ENCODE measurements at regions not wholly inside any gene's neighbourhood (a gene's known extent, or its start where the extent isn't known, plus 50 kb on each side); places are given as distances from the start of the nearest gene placed in this dataset.
"Not testable (repeated sequence)": the region's sequence is repeated elsewhere in the genome, so short reads cannot be mapped to it uniquely, and the experiment has no call there.

- no peak for DNase-seq (ENCODE audit: low read depth in 2 of 2)
Observed at GRCh38 chr4:115470763-115471162, 357.3 kb upstream of the NDST4 start.

- DNase-seq (ENCODE audit: low read depth in 2 of 2), result not testable (repeated sequence)
Observed at GRCh38 chr4:115459301-115459700, 345.9 kb upstream of the NDST4 start.

GRCh38 chr4:115456231-115456630 lies 342.8 kb upstream of the NDST4 start:
- no peak for DNase-seq (ENCODE audit: low read depth in 2 of 2)

- no peak for DNase-seq (ENCODE audit: low read depth in 2 of 2)
Observed at GRCh38 chr4:115454228-115454627, 340.8 kb upstream of the NDST4 start.

- DNase-seq (ENCODE audit: low read depth in 2 of 2), result no peak
Observed at GRCh38 chr4:115453416-115453815, 340.0 kb upstream of the NDST4 start.

GRCh38 chr4:115452229-115452628 lies 338.8 kb upstream of the NDST4 start:
- DNase-seq (ENCODE audit: low read depth in 2 of 2), result not testable (repeated sequence)

GRCh38 chr4:115437739-115438138 lies 324.3 kb upstream of the NDST4 start:
- no peak for DNase-seq (ENCODE audit: low read depth in 2 of 2)

GRCh38 chr4:115433491-115433890 lies 320.1 kb upstream of the NDST4 start:
- no peak for DNase-seq (ENCODE audit: low read depth in 2 of 2)

GRCh38 chr4:115430024-115430423 lies 316.6 kb upstream of the NDST4 start:
- DNase-seq (ENCODE audit: low read depth in 2 of 2), result no peak

- no peak for DNase-seq (ENCODE audit: low read depth in 2 of 2)
Observed at GRCh38 chr4:115428455-115428854, 315.0 kb upstream of the NDST4 start.

GRCh38 chr4:115424852-115425251 lies 311.4 kb upstream of the NDST4 start:
- no peak for DNase-seq (ENCODE audit: low read depth in 2 of 2)

GRCh38 chr4:115418635-115419396 lies 305.4 kb upstream of the NDST4 start:
- DNase-seq (ENCODE audit: low read depth in 2 of 2), result no peak

- DNase-seq (ENCODE audit: low read depth in 2 of 2), result no peak
Observed at GRCh38 chr4:115396034-115396433, 282.6 kb upstream of the NDST4 start.

GRCh38 chr4:115376866-115377265 lies 263.4 kb upstream of the NDST4 start:
- DNase-seq (ENCODE audit: low read depth in 2 of 2), result no peak

GRCh38 chr4:115374621-115375020 lies 261.2 kb upstream of the NDST4 start:
- no peak for DNase-seq (ENCODE audit: low read depth in 2 of 2)

GRCh38 chr4:115370490-115370889 lies 257.1 kb upstream of the NDST4 start:
- DNase-seq (ENCODE audit: low read depth in 2 of 2), result no peak

GRCh38 chr4:115370012-115370411 lies 256.6 kb upstream of the NDST4 start:
- no peak for DNase-seq (ENCODE audit: low read depth in 2 of 2)

GRCh38 chr4:115366390-115366789 lies 253.0 kb upstream of the NDST4 start:
- DNase-seq (ENCODE audit: low read depth in 2 of 2), result no peak

- DNase-seq (ENCODE audit: low read depth in 2 of 2), result no peak
Observed at GRCh38 chr4:115365185-115365584, 251.8 kb upstream of the NDST4 start.

- no peak for DNase-seq (ENCODE audit: low read depth in 2 of 2)
Observed at GRCh38 chr4:115361781-115362180, 248.4 kb upstream of the NDST4 start.

- no peak for DNase-seq (ENCODE audit: low read depth in 2 of 2)
Observed at GRCh38 chr4:115360431-115360830, 247.0 kb upstream of the NDST4 start.

- DNase-seq (ENCODE audit: low read depth in 2 of 2), result no peak
Observed at GRCh38 chr4:115357776-115358175, 244.4 kb upstream of the NDST4 start.

- no peak for DNase-seq (ENCODE audit: low read depth in 2 of 2)
Observed at GRCh38 chr4:115356176-115356575, 242.8 kb upstream of the NDST4 start.

- no peak for DNase-seq (ENCODE audit: low read depth in 2 of 2)
Observed at GRCh38 chr4:115355329-115355728, 241.9 kb upstream of the NDST4 start.
